ENCODE measurements at regions not wholly inside any gene's neighbourhood (a gene's known extent, or its start where the extent isn't known, plus 50 kb on each side); places are given as distances from the start of the nearest gene placed in this dataset.

DNA sequence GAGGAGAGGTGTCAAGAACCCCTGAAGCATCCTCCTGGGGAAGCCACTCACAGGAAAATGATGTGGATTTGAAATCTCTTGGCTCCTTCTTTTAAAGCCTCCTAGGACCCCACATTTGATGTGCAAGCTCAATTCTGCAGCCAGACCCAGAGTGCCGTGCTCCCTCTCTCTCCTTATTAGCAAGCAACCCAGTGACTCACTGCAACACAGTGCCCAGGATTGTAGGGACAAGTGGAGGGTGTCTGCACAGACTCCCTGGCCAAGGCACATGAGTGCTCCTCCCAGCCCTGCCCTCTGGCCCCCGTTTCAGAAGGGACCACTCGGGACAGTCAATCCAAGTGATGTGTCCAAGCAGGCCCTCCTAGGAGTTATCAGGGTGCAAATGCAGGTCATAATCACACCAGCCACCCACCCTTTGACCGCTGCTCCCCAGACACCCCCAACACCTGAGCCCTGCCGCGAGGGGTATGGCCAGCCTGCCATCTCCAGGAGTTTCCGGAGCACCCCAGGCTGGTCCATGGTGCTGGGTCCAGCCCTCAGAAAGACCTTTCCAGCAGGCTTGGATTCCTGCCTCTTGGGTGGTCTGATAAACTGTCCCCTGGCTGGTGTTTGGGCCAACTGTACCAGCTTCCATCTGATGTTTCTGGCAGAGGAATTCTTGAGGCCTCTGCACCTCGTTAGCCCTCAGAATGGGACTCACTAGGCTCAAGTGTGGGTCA lies 54.5 kb upstream of the CXCL12 start:
- TF ChIP-seq POLR2A (IDR thresholded peaks at IDR 0.05; ENCODE audit: low read depth, low read length) (no peak), POLR2AphosphoS5 (IDR thresholded peaks at IDR 0.05; ENCODE audit: low read depth, low read length) (no peak), TAF1 (IDR thresholded peaks at IDR 0.05; ENCODE audit: borderline replicate concordance, low read depth, low read length) (no peak)
